LNCaP clone FGC (cell line): ENCODE measurements at regions not wholly inside any gene's neighbourhood (a gene's known extent, or its start where the extent isn't known, plus 50 kb on each side); places are given as distances from the start of the nearest gene placed in this dataset.

Experiments
- DNase-seq: peaks from one replicate; pipeline ENCODE4 v3.0.0-alpha.2; 2011; ENCODE audit warnings: low read depth
- H3K4me3 ChIP-seq: 2 replicates; pipeline ENCODE4 v1.5.1; 2011; ENCODE audit warnings: mild to moderate bottlenecking, low read depth, low read length, control low read depth
- TF ChIP-seq, protein P1 (sequence below): IDR thresholded peaks from 2 replicates; pipeline ENCODE4 v1.5.1; 2012; ENCODE audit warnings: mild to moderate bottlenecking; ENCODE audit not compliant: control insufficient read depth, insufficient read depth; ENCODE audit errors: extremely low read depth

DNA sequence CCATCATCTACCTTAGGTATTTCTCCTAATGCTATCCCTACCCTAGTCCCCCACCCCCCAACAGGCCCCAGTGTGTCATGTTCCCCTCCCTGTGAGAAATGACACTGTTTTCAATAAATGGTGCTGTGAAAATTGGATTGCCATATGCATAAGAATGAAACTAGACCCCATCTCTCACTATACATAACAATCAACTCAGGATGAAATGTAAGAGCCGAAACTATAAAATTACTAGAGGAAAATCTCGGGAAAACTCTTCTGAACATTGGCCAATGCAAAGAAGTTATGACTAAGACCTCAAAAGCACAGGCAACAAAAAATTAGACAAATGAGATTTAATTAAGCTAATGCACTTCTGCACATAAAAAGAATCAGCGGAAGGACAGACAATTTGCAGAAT is 138.2 kb downstream of the SUCLA2 start:
- H3K4me3 ChIP-seq, result no peak overlapping the region
- TF ChIP-seq, protein P1, sequence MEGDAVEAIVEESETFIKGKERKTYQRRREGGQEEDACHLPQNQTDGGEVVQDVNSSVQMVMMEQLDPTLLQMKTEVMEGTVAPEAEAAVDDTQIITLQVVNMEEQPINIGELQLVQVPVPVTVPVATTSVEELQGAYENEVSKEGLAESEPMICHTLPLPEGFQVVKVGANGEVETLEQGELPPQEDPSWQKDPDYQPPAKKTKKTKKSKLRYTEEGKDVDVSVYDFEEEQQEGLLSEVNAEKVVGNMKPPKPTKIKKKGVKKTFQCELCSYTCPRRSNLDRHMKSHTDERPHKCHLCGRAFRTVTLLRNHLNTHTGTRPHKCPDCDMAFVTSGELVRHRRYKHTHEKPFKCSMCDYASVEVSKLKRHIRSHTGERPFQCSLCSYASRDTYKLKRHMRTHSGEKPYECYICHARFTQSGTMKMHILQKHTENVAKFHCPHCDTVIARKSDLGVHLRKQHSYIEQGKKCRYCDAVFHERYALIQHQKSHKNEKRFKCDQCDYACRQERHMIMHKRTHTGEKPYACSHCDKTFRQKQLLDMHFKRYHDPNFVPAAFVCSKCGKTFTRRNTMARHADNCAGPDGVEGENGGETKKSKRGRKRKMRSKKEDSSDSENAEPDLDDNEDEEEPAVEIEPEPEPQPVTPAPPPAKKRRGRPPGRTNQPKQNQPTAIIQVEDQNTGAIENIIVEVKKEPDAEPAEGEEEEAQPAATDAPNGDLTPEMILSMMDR, result no peak
- no peak for DNase-seq

DNA sequence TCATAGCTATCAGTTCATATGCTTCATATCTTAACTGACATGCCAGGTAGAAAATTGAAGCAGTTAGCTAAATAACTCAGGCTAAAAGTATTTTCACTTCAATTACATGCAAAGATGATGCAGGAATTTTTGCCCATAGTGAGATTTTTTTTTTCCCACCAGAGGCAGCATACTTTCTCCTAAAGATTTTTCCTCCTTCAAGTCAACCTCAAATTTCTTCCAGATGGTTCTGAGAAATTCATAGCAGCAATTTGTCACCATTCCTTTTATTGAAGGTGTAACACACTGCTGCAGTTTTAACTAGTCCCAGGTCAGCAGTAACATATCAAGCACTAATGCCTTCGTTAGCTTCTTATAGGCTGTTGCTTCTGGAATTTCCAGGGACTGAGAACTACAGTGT is 141.9 kb downstream of the SUCLA2 start:
- no peak for DNase-seq

DNA sequence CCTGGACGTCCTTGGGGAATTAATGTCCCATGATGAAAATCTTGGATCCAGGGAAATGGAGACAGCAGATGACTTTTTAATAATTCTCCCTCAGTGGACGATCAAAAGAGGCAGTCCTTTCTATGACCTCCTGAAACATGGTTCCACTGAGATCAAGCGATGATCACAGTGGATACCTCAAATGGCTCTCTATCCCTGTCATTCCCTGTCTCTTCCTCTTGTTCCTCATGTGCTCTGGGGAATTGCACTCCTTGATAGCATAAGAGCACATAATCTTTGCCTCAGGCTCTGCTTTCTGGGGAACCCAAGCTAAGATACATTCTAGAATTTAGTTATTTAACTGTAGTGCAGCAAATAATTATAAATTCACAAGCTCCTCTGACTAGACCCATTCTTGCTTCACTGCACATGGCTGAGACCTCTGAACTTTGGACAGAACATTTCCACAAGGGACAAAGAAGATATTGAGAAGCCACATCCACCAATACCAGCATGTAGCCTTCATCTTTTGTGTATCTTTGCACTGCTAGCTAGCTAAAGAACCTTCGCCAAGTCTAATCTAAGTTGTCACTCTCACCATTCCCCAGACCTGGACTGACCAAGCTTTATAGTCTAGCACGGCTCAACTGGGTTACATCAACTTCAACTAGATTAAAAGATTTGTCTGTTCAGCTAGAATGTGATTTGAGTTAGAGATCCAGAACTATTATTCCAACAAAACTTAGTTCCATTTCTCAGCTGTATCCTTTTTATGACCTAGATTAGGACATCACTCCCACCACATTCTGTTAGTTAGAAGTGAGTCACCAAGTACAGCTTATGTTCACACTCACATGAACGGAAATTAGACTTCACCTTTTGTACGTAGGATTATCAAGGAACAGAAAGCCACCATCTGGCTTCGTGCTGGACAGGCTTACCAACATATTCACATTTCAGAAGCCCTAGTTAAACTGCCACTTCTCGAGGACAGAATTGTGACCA is 142.7 kb downstream of the SUCLA2 start:
- DNase-seq, result no peak
- TF ChIP-seq, protein P1, result no peak
- no peak overlapping the region for H3K4me3 ChIP-seq

More for the DNA sequence above, 141.9 kb downstream of the SUCLA2 start:
- TF ChIP-seq, protein P1, result no peak
- no peak overlapping the region for H3K4me3 ChIP-seq

DNA sequence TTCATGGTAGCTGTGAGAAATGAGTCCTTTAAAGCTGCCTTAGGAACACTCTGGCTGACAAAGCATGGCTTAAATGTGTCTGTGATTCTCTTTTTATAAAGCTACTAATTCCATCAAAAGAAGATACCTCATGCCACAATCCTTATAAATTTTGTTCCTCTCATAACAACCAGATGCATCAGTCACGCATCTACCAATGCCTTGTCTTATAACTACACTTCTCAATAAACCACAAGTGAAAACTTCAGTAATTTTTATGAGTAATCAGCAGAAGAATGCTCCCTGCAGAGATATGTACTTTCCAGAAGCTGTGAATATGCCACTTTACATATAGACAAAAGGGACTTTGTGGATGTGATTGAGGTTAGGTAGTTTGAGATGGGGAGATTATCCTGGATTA is 147.8 kb downstream of the SUCLA2 start:
- TF ChIP-seq, protein P1, result no peak
- no peak for DNase-seq
- no peak overlapping the region for H3K4me3 ChIP-seq

DNA sequence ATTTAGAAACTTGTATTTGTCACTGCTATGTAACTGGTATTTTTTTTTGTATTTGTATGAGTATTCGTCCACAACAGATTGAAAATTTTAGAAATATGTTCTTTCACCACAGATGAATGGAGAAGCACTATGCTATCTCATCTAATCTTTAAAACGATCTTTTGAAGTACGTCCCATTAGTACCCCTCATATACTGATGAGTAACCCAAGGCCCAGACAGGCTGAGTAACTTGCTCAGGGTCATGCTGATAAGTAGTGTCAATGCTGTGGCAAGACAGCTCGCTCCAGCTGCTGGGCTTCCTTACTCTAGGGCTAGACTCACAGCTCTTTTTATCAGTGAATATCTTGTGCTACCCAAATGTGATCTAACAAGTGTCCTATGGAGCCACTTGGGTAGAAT is 154.2 kb downstream of the SUCLA2 start:
- no peak overlapping the region for H3K4me3 ChIP-seq
- no peak for DNase-seq
- TF ChIP-seq, protein P1, result no peak

DNA sequence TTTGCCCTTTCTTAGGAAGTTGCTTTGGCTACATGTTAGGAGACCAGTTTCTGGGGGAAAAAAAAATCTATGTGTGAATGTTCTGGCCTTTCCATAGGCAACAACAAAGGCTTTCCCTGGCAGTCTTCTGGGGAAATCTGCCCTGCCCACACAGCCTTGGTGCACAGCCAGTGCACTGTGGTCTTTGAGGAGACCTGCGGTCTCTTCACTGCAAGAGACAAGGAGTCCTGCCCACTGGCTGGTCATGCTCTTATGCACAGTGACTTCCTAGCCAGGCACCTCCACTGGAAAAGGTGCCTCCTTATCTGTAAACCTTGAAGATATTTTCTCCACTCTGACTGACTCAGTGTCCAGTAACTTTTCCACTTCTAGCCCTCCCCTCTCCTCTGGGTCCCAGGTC is 155.1 kb downstream of the SUCLA2 start:
- no peak for DNase-seq
- no peak overlapping the region for H3K4me3 ChIP-seq
- TF ChIP-seq, protein P1, result no peak
